NCI-H2196 (cell line): ENCODE measurements at regions not wholly inside any gene's neighbourhood (a gene's known extent, or its start where the extent isn't known, plus 50 kb on each side); places are given as distances from the start of the nearest gene placed in this dataset.

Source experiments
- DNase-seq: peaks from one replicate; lab custom pipeline; 2025; ENCODE audit not compliant: unreplicated experiment; lab: John Stamatoyannopoulos, UW

- DNase-seq = no peak
These were observed 236.0 kb downstream of the IRF8 start for GRCh38 chr16:86134802-86135461.

- no peak for DNase-seq
These were observed 238.4 kb downstream of the IRF8 start for GRCh38 chr16:86137359-86137758.

GRCh38 chr16:86138121-86139085 is 239.4 kb downstream of the IRF8 start:
- DNase-seq = no peak

DNA sequence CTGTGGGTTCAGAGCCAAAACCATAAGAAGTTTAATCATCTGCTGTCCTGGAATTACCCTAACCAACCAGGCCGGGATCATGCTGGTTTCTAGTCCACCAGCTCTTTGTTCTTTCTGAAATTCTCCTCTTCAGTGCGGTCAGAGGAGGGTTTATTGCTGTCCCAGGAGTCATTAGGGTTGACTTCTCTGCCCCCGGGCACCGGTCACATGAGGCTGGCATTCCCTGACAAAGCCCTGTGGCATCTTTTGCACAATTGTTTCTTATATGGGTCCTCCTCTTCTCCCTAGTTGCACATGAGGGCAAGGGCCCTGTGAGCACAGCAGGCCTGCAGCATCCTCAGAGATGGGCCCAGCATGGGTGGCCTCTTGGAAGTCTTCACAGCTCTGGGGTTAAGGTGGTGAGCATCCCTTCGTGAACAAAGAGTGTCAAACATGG is 243.9 kb downstream of the IRF8 start:
- DNase-seq = no peak

DNA sequence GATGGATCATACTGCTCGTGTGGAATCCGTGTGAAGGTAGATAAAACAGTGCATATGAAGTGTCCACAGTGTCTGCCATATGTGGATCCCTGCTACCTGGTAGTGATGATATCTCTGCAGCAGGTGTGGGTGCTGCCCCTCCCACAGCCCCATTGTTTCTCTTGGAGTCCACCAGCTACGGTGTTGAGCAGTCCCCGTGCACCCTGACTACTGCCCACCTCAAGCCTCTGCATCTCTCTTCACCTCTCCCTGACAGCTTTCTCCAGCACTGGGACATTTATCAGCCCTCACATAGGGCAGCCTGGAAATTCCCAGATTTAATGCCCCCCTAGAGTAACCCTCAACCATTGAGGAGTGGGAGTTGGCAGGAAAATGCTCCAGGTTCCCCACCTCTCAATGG is 244.7 kb downstream of the IRF8 start:
- no peak for DNase-seq

DNA sequence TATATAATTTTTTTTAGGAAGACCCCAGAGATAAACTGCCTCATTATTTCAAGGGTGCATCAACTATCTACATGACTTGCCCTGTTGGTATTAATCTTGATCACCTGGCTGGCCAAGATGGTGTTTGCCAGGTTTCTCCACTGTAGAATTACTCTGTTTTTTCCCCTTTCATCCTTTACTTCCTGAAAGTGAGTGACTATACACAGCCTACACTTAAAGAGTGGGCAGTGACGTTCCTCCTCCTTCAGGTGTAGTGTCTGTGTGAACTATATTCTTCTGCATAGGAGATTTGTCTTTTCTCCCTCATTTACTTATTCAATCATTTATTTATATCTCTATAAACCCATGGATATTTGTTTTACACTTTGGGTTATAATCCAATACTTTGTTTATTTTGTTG is 246.7 kb downstream of the IRF8 start:
- no peak for DNase-seq

DNA sequence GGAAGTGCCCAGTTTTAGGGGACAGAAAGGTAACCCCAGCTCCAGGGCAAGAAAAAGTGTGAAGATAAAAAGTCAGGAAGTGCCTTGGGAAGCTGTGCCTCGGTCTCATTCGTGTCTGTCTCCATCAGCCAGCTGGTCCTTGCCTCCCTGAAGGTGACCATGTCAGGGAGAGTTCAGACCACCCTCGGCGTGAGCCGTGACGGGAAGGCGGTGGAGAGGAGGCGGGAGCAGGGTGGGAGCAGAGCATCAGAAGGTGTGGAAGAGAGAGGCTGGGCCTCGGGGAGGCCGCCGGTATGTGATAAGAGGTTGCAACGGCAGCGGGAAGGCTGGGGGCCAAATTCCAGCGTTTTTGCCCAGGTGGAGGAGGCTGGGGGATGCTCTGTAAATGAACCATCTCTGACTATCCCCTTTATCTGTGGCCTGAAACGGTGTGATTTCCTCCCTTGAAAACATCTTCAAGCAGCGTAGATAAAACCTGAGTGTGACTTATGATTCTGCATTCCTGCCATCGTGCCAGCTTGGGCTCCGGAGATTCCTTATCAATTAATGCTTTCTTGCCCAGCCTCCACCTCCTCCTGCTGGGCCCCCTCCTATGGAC is 251.8 kb downstream of the IRF8 start:
- DNase-seq = no peak

DNA sequence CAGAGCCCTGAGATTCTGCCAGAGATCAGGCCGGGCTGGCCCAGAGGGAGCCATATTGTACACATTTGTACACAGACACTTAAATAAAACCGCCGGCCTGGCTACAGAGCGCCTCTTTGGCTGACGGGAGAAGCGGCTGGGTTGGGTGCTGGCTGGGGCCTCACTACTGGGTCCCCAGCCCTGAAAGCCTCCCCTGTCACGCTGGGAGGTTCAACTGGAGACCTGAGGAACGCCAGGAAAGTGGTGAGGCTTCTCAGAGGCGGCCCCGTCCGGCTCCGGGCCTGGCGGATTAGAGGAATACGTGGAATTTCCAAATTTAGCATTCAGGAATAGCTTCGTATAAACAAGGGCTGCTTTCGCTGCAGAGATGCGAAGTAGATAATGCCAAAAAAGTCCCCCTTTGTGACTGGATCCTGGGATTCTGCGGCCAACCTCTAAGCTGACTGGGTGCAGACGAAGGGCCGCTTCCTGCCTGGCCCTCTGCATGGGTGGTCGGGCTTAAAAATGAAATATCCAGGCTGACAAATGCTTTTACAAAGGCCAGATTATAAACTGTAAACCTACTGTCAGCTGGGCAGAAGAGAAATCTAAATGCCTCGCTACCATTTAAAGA is 252.4 kb downstream of the IRF8 start:
- no peak for DNase-seq

DNA sequence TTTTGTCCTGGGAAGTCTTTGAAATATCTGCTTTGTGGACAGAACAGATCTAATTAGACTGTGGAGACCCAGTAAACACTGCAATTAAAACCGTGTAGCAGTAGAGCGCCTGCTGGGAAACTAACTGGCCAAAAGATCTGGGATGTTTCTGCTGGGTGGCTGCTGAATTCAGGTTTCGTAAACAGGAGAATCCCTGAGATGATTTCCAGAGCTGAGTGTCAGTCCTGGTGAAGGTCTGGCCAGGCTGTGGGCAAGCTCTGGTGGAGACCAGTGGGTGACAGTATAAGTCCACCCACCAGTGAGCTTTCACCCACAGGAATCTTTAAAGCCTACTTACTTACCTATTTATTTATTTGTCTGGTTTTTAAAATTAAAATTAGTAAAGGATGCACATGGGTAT is 257.2 kb downstream of the IRF8 start:
- DNase-seq = no peak

- DNase-seq = no peak
These were observed 258.8 kb downstream of the IRF8 start for GRCh38 chr16:86157616-86158247.

- no peak for DNase-seq
These were observed 259.9 kb downstream of the IRF8 start for GRCh38 chr16:86158688-86159360.

DNA sequence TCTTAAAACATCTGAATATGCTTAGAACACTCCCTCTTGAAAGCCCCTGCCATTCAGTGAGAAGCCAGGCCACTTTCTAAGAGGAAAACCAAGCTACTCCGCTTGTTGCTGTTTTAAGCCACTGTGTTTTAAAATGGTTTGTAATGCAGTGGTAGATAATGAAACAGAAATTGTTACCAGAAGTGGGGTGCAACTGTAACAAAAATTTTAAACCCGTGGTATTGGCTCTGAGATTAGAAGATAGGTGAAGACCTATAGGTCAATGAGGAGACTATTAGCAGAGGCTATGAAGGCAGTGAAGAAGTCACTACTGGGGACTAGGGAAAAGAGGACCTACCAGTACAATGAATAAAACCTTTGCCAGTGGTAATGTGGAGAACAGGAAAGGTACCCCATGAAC is 266.5 kb downstream of the IRF8 start:
- DNase-seq = no peak

- DNase-seq = no peak
These were observed 267.5 kb downstream of the IRF8 start for GRCh38 chr16:86166414-86166813.

- no peak for DNase-seq
These were observed 268.1 kb downstream of the IRF8 start for GRCh38 chr16:86167061-86167460.

GRCh38 chr16:86170720-86171119 is 271.8 kb downstream of the IRF8 start:
- no peak for DNase-seq

DNA sequence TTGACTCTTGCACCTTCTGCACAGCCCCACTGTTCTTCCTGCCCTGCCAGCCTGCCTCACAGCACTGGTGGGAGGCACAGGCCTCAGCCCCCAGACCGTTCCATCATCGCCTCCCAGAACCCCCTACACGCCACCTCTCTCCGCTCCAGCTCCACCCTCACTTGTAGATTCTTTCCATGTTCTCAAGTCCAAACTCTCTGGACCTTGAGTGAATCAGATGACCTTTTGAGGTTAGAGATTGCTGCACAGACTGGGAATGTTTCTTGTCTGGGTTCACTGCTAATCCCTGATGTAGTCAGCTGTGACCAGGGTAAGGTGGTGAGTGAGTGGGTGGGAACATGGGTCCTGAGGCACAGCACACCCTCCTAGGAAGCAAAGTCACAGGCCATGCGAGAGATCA is 272.4 kb downstream of the IRF8 start:
- DNase-seq = no peak

GRCh38 chr16:86175816-86176215 is 276.9 kb downstream of the IRF8 start:
- DNase-seq = no peak

DNA sequence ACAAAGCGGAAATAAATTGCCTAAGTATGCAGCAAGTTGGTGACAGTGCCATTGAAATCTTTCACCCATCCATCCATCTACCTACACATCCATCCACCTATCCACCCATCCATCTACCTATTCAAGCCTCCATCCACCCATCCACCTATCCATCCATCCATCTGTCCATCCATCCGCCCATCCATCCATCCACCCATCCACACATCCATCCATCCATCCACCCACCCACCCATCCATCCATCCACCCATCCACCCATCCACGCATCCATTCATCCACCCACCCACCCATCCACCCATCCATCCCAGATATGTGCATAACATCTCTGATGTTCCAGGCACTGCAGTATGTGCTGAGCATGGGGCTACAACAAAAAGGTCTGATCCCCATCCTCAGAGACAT is 277.5 kb downstream of the IRF8 start:
- DNase-seq = no peak

- no peak for DNase-seq
These were observed 281.3 kb downstream of the IRF8 start for GRCh38 chr16:86180244-86180643.

DNA sequence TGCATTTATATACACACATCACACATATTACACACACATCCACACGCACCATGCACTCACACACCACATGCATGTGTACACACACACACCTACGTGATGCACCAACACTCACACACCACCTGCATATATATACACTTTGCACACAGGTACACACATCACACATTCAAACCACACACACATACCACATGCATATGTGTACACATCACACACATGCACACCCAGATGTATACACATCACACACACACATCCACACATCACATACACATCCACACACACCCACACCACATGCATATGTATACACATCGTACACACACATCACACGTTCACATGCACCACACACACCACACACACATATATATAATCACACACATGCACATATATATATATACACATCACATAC is 281.8 kb downstream of the IRF8 start:
- DNase-seq = no peak
